Pancreas (tissue), 10 donors: ENCODE measurements at regions not wholly inside any gene's neighbourhood (a gene's known extent, or its start where the extent isn't known, plus 50 kb on each side); places are given as distances from the start of the nearest gene placed in this dataset.

Source experiments
- ATAC-seq, 4 donors: fragments of 200-7000 bp; cut with Tn5 transposase; one replicate each; pipeline versions ENCODE4 v1.8.0 to v1.9.1; 2020; ENCODE audit warnings: mild to moderate bottlenecking in 4 of 4, moderate library complexity in 4 of 4
- DNase-seq, 6 donors: peaks; one replicate each; pipeline ENCODE4 v3.0.0-alpha.2; 2020
- FAIRE-seq: peaks from 2 replicates; lab custom pipeline; 2012; peaks lifted over from hg19 to GRCh38; lab: Jason Lieb, UNC
- H3K27ac ChIP-seq, 4 donors: fragments of 200-600 bp; sonication (generic); 1 replicate in 3 of 4; 2 replicates in 1 of 4; pipeline versions ENCODE4 v1.5.0 to v1.8.0; 2020
- H3K27me3 ChIP-seq, 4 donors: fragments of 200-600 bp; one replicate each; pipeline ENCODE4 v1.8.0; 2021
- H3K36me3 ChIP-seq, 3 donors: fragments of 200-600 bp; sonication (generic) in 1 of 3; one replicate each; pipeline versions ENCODE4 v1.5.0 to v1.8.0; 2020 to 2021
- H3K4me1 ChIP-seq, 3 donors: fragments of 200-600 bp; one replicate each; pipeline ENCODE4 v1.8.0; 2021
- H3K4me3 ChIP-seq, 4 donors: fragments of 200-600 bp; sonication (generic) in 2 of 4; one replicate each; pipeline versions ENCODE4 v1.5.0 to v1.8.0; 2020 to 2021
- H3K9me3 ChIP-seq, 4 donors: fragments of 200-600 bp; one replicate each; pipeline ENCODE4 v1.8.0; 2021
- WGBS, 2 donors: extraction: QIAGEN DNeasy Blood & Tissue Kit; methylation state at CpG; one replicate each; pipeline ENCODE4 v1.1.7; 2013; 5-methylcytosine and 5-hydroxymethylcytosine counted together
- intact Hi-C, 3 donors: fragments of 100-400 bp; cut with DNase I; formaldehyde crosslinking; loops; one replicate each; pipeline versions ENCODE4 v1.11.1 to v1.14.2; 2022
- TF ChIP-seq, protein P1 (sequence below), 4 donors: fragments of 200-600 bp; sonication (generic) in 3 of 4; IDR thresholded peaks; one replicate each; pipeline versions ENCODE4 v1.5.0 to v1.8.0; 2021; ENCODE audit warnings: antibody characterized with exemption in 4 of 4
- donor health status: healthy with polysubstance abuse.
- donor health status: DM: no; HTN: no; CAD: no; lungs with moderate emphysema.
- donor health status: DM: no; HTN: no; CAD: no.
- donor health status: control.
- donor health status: control.
- donor health status: Bipolar disorder and iron deficiency.
- donor health status: DM: yes; HTN: yes; CAD: no.
- donor health status: DM: no; HTN: no; CAD: no.
- donor health status: DM: no; HTN: no; CAD: no.
- donor health status: DM: yes; HTN: yes; CAD: no.

DNA sequence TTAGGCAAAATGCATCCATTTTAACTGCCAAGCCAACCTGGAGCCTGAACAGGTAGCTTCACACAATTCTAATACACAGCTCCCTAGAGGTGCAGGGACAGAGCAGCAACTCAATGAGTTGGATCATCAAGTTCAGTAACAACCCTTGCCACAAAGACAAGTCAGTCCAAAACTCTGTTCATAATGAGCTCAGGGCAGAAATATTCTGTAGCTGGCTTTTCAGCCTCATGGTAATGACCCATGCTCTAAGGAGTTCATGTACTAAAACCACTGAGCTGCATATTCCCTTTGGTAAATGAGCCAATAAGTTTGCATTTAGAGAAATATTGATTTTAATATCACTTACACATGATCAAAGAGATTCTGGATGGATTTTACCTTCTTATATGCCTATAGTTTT is 316.1 kb downstream of the SEC23A start:
- Histone ChIP-seq H3K9me3 (no peaks in the 10 kb centered on the region), H3K27me3 (no peaks in the 10 kb centered on the region), H3K27ac (no peak overlapping the region), H3K36me3 (no peaks in the 10 kb centered on the region), H3K4me1 (no peaks in the 10 kb centered on the region), H3K4me3 (no peak overlapping the region)
- FAIRE-seq (no peak), DNase-seq (no peak), ATAC-seq (no peak)
- intact Hi-C loops: no loop called here
- TF ChIP-seq, protein P1, sequence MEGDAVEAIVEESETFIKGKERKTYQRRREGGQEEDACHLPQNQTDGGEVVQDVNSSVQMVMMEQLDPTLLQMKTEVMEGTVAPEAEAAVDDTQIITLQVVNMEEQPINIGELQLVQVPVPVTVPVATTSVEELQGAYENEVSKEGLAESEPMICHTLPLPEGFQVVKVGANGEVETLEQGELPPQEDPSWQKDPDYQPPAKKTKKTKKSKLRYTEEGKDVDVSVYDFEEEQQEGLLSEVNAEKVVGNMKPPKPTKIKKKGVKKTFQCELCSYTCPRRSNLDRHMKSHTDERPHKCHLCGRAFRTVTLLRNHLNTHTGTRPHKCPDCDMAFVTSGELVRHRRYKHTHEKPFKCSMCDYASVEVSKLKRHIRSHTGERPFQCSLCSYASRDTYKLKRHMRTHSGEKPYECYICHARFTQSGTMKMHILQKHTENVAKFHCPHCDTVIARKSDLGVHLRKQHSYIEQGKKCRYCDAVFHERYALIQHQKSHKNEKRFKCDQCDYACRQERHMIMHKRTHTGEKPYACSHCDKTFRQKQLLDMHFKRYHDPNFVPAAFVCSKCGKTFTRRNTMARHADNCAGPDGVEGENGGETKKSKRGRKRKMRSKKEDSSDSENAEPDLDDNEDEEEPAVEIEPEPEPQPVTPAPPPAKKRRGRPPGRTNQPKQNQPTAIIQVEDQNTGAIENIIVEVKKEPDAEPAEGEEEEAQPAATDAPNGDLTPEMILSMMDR (IDR thresholded peaks at IDR 0.05): no peak

DNA sequence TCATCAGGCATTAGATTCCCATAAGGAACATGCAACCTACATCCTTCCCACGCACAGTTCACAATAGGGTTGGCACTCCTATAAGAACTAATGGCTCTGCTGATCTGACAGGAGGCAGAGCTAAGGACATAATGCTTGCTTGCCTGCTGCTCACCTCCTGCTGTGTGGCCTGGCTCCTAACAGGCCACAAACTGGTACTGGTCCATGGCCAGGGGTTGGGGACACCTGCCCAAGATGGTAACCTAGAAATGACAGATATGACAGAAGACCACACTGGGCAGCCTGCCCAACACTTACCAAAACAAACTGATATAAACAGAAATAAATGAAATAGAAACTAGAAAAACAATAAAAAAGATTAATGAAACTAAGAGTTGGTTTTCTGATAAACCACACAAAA is 325.6 kb downstream of the SEC23A start:
- no peak for ATAC-seq
- FAIRE-seq: no peak
- no peak overlapping the region for H3K27ac ChIP-seq
- H3K4me3 ChIP-seq: no peak overlapping the region
- no peaks in the 10 kb centered on the region for H3K4me1 ChIP-seq
- whole genome bisulfite sequencing, 2 donors: 87 to 100% methylated on average over 1 of the region's 1 CpG
- H3K36me3 ChIP-seq: no peaks in the 10 kb centered on the region
- no peak for DNase-seq
- intact Hi-C loops: no loop called here
- H3K27me3 ChIP-seq: no peaks in the 10 kb centered on the region
- H3K9me3 ChIP-seq: no peaks in the 10 kb centered on the region
- TF ChIP-seq, protein P1 (IDR thresholded peaks at IDR 0.05): no peak

DNA sequence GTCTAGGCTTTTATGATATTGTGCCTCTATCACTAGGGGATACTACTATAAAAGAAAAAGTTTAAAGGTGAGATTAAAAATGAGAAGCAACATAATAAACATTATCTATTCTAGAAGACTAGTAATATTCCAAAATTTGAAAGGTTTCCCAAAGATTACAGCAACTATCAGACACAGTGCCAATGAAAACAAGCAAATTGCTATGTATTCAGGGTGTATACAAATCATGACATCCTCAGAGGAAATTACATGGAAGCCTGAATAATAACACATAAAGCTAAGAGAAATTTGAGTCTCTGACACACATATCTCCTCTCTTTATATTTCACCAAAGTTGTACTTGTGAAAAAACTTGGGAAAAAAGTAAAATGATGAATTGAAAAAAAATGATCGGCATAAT is 327.0 kb downstream of the SEC23A start:
- TF ChIP-seq, protein P1 (IDR thresholded peaks at IDR 0.05): no peak
- Histone ChIP-seq H3K4me1 (no peaks in the 10 kb centered on the region), H3K27me3 (no peaks in the 10 kb centered on the region), H3K4me3 (no peak overlapping the region), H3K27ac (no peak overlapping the region), H3K9me3 (no peaks in the 10 kb centered on the region), H3K36me3 (no peaks in the 10 kb centered on the region)
- FAIRE-seq (no peak), ATAC-seq (no peak), DNase-seq (no peak)
- intact Hi-C loops: no loop called here
- 93 to 94% methylated on average over 1 of the region's 1 CpG for whole genome bisulfite sequencing, 2 donors

DNA sequence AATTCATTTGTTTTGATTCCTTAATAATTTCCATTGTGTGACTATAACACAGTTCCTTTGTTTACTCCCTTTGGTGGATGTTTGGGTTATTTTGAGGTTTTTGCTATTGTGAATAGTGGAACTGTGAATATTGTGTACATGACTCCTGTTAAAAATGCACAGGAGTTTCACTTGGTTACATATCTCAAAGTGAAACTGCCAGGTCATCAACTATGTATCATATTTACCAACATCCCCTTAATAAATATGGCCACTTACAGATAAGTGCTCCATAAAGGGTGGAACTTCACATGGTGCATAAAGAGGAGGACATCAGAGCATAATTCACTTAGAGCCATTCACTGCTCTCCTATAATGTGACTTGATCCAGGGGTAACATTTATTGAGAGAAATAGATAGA is 328.9 kb downstream of the SEC23A start:
- H3K36me3 ChIP-seq: no peaks in the 10 kb centered on the region
- H3K4me3 ChIP-seq: no peak overlapping the region
- TF ChIP-seq, protein P1 (IDR thresholded peaks at IDR 0.05): no peak
- FAIRE-seq (no peak), DNase-seq (no peak), ATAC-seq (no peak)
- no peaks in the 10 kb centered on the region for H3K9me3 ChIP-seq
- H3K27ac ChIP-seq: no peak overlapping the region
- H3K27me3 ChIP-seq: no peaks in the 10 kb centered on the region
- H3K4me1 ChIP-seq: no peaks in the 10 kb centered on the region
- intact Hi-C loops: no loop called here

DNA sequence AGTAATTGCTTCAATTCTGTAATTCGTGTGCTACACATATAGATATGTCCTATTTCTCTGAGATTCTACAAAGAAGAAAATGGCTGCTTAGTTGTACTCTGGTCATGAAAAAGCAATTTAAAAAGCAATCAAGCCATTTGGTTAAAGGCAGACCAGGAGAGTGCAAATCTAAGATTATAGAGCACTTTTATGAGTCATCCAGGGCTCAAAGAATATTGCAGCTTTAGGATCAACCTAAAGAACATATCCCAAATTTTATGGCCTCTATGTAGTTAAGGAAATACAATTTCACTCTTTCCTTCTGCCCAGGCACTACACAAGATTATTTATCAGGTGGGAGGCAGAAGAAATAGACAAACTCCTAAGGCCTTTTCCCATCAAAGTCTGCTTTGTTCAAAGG is 332.8 kb downstream of the SEC23A start:
- Histone ChIP-seq H3K27ac (no peak overlapping the region), H3K27me3 (no peaks in the 10 kb centered on the region), H3K9me3 (no peaks in the 10 kb centered on the region), H3K4me3 (no peak overlapping the region), H3K4me1 (no peaks in the 10 kb centered on the region), H3K36me3 (no peaks in the 10 kb centered on the region)
- intact Hi-C loops: no loop called here
- TF ChIP-seq, protein P1 (IDR thresholded peaks at IDR 0.05): no peak
- ATAC-seq (no peak), DNase-seq (no peak), FAIRE-seq (no peak)
- 47 to 51% methylated on average over 1 of the region's 1 CpG for WGBS, 2 donors
